ENCODE measurements at regions not wholly inside any gene's neighbourhood (a gene's known extent, or its start where the extent isn't known, plus 50 kb on each side); places are given as distances from the start of the nearest gene placed in this dataset.

GRCh38 chr2:120436885-120437603, 91.1 kb downstream of the INHBB start (continued):
- no peak for TF ChIP-seq KDM4A (IDR thresholded peaks at IDR 0.05; ENCODE audit: low read depth, low read length, severe bottlenecking)
- 0 out of 2 replicates have a peak, but pooled peaks have one; percentile 13 for TF ChIP-seq KDM1A (IDR thresholded peaks at IDR 0.05; ENCODE audit: borderline replicate concordance, low read length)
- TF ChIP-seq GTF2F1 (IDR thresholded peaks at IDR 0.05; ENCODE audit: borderline replicate concordance, low read depth, low read length) = no peak
- no peak for TF ChIP-seq CHD1 (IDR thresholded peaks at IDR 0.05; ENCODE audit: low read depth, low read length)
- TF ChIP-seq TAF1 (IDR thresholded peaks at IDR 0.05; ENCODE audit: low read depth, low read length) = no peak
- no peak for TF ChIP-seq CREB1 (IDR thresholded peaks at IDR 0.05)
- TF ChIP-seq JUN (IDR thresholded peaks at IDR 0.05; ENCODE audit: low read depth, low read length) = no peak
- peak; percentile 80 to 82 for TF ChIP-seq RAD21 (IDR thresholded peaks at IDR 0.05 in 1 of 2, conservative IDR thresholded peaks at IDR 0.05 in 1 of 2; ENCODE audit: low read depth in 2 of 2, low read length in 2 of 2)
- no peak for TF ChIP-seq EZH2 (IDR thresholded peaks at IDR 0.05; ENCODE audit: low read depth, low read length, severe bottlenecking)
- TF ChIP-seq, protein P1, sequence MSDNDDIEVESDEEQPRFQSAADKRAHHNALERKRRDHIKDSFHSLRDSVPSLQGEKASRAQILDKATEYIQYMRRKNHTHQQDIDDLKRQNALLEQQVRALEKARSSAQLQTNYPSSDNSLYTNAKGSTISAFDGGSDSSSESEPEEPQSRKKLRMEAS (IDR thresholded peaks at IDR 0.05) = peak; percentile 30; the same call in 1 of the 2 replicates
- no peak for TF ChIP-seq ATF3 (IDR thresholded peaks at IDR 0.05; ENCODE audit: insufficient read depth, low read depth, low read length)
- no peak for TF ChIP-seq RNF2 (IDR thresholded peaks at IDR 0.05; ENCODE audit: borderline replicate concordance, low read depth, low read length, missing control alignments, poor library complexity, severe bottlenecking)
- TF ChIP-seq NANOG (IDR thresholded peaks at IDR 0.05; ENCODE audit: insufficient read depth, low read depth, low read length, poor library complexity, severe bottlenecking) = no peak
- no peak for TF ChIP-seq EP300 (IDR thresholded peaks at IDR 0.05; ENCODE audit: borderline replicate concordance in 1 of 2, low read depth in 2 of 2, low read length in 2 of 2)
- TF ChIP-seq YY1 (IDR thresholded peaks at IDR 0.05; ENCODE audit: low read depth, low read length) = no peak
- no peak for TF ChIP-seq CBX8 (IDR thresholded peaks at IDR 0.05; ENCODE audit: borderline replicate concordance, low read depth, low read length)
- 0 out of 2 replicates have a peak, but pooled peaks have one; percentile 14 for TF ChIP-seq TBP (IDR thresholded peaks at IDR 0.05; ENCODE audit: low read depth, low read length)
- no peak for TF ChIP-seq SAP30 (IDR thresholded peaks at IDR 0.05; ENCODE audit: insufficient read depth, insufficient replicate concordance, low read length)
- TF ChIP-seq GABPA (IDR thresholded peaks at IDR 0.05; ENCODE audit: borderline replicate concordance, insufficient read depth, low read length) = no peak
- TF ChIP-seq SP1 (IDR thresholded peaks at IDR 0.05; ENCODE audit: low read depth, low read length) = no peak
- TF ChIP-seq E2F6 (IDR thresholded peaks at IDR 0.05) = no peak
